ENCODE measurements at regions not wholly inside any gene's neighbourhood (a gene's known extent, or its start where the extent isn't known, plus 50 kb on each side); places are given as distances from the start of the nearest gene placed in this dataset.
"Not testable (repeated sequence)": the region's sequence is repeated elsewhere in the genome, so short reads cannot be mapped to it uniquely, and the experiment has no call there.

GRCh38 chr12:75751769-75752471 lies 240.5 kb upstream of the KRR1 start:
- no peak overlapping the region for H3K4me3 ChIP-seq (ENCODE audit: low read length)
- DNase-seq (ENCODE audit: low read depth, low spot score), result no peak

GRCh38 chr12:75750716-75751306 lies 239.4 kb upstream of the KRR1 start:
- H3K4me3 ChIP-seq (ENCODE audit: low read length), result no peak overlapping the region
- no peak for DNase-seq (ENCODE audit: low read depth, low spot score)

GRCh38 chr12:75748990-75749389 lies 237.6 kb upstream of the KRR1 start:
- not testable (repeated sequence) for H3K4me3 ChIP-seq (ENCODE audit: low read length); DNase-seq (ENCODE audit: low read depth, low spot score)

GRCh38 chr12:75748136-75748535 lies 236.7 kb upstream of the KRR1 start:
- H3K4me3 ChIP-seq (ENCODE audit: low read length), result no peak overlapping the region
- DNase-seq (ENCODE audit: low read depth, low spot score), result no peak

GRCh38 chr12:75747572-75748021 lies 236.2 kb upstream of the KRR1 start:
- H3K4me3 ChIP-seq (ENCODE audit: low read length), result no peak overlapping the region
- DNase-seq (ENCODE audit: low read depth, low spot score), result no peak

- no peak for DNase-seq (ENCODE audit: low read depth, low spot score)
- H3K4me3 ChIP-seq (ENCODE audit: low read length), result no peak overlapping the region
Observed at GRCh38 chr12:75746621-75747020, 235.2 kb upstream of the KRR1 start.

- DNase-seq (ENCODE audit: low read depth, low spot score), result no peak
Observed at GRCh38 chr12:75744607-75745256, 233.3 kb upstream of the KRR1 start.

GRCh38 chr12:75742961-75743360 lies 231.6 kb upstream of the KRR1 start:
- DNase-seq (ENCODE audit: low read depth, low spot score), result no peak
- no peak overlapping the region for H3K4me3 ChIP-seq (ENCODE audit: low read length)

More at GRCh38 chr12:75744607-75745256, 233.3 kb upstream of the KRR1 start:
- no peak overlapping the region for H3K4me3 ChIP-seq (ENCODE audit: low read length)

- H3K4me3 ChIP-seq (ENCODE audit: low read length), result no peak overlapping the region
- no peak for DNase-seq (ENCODE audit: low read depth, low spot score)
Observed at GRCh38 chr12:75742048-75742447, 230.6 kb upstream of the KRR1 start.

GRCh38 chr12:75739912-75740311 lies 228.5 kb upstream of the KRR1 start:
- H3K4me3 ChIP-seq (ENCODE audit: low read length), result no peak overlapping the region
- DNase-seq (ENCODE audit: low read depth, low spot score), result no peak

- not testable (repeated sequence) for H3K4me3 ChIP-seq (ENCODE audit: low read length); DNase-seq (ENCODE audit: low read depth, low spot score)
Observed at GRCh38 chr12:75739098-75739497, 227.7 kb upstream of the KRR1 start.

GRCh38 chr12:75738486-75738885 lies 227.1 kb upstream of the KRR1 start:
- DNase-seq (ENCODE audit: low read depth, low spot score), result no peak
- H3K4me3 ChIP-seq (ENCODE audit: low read length), result no peak overlapping the region

GRCh38 chr12:75735853-75736252 lies 224.4 kb upstream of the KRR1 start:
- no peak for DNase-seq (ENCODE audit: low read depth, low spot score)
- no peak overlapping the region for H3K4me3 ChIP-seq (ENCODE audit: low read length)

- no peak for DNase-seq (ENCODE audit: low read depth, low spot score)
- H3K4me3 ChIP-seq (ENCODE audit: low read length), result no peak overlapping the region
Observed at GRCh38 chr12:75728826-75729225, 217.4 kb upstream of the KRR1 start.

- DNase-seq (ENCODE audit: low read depth, low spot score), result no peak
Observed at GRCh38 chr12:75727577-75727976, 216.2 kb upstream of the KRR1 start.

GRCh38 chr12:75725521-75726111 lies 214.2 kb upstream of the KRR1 start:
- no peak for DNase-seq (ENCODE audit: low read depth, low spot score)
- no peak overlapping the region for H3K4me3 ChIP-seq (ENCODE audit: low read length)

More at GRCh38 chr12:75727577-75727976, 216.2 kb upstream of the KRR1 start:
- no peak overlapping the region for H3K4me3 ChIP-seq (ENCODE audit: low read length)

GRCh38 chr12:75724928-75725312 lies 213.5 kb upstream of the KRR1 start:
- no peak for DNase-seq (ENCODE audit: low read depth, low spot score)
- no peak overlapping the region for H3K4me3 ChIP-seq (ENCODE audit: low read length)

- DNase-seq (ENCODE audit: low read depth, low spot score), result no peak
- H3K4me3 ChIP-seq (ENCODE audit: low read length), result no peak overlapping the region
Observed at GRCh38 chr12:75724307-75724927, 213.0 kb upstream of the KRR1 start.

- peak; percentile 46 for DNase-seq (ENCODE audit: low read depth, low spot score)
- no peak overlapping the region for H3K4me3 ChIP-seq (ENCODE audit: low read length)
Observed at GRCh38 chr12:75722714-75723200, 211.3 kb upstream of the KRR1 start.
